DMS153 treated with DMSO at 0.1 percent for 48 hours (cell line): ENCODE measurements at regions not wholly inside any gene's neighbourhood (a gene's known extent, or its start where the extent isn't known, plus 50 kb on each side); places are given as distances from the start of the nearest gene placed in this dataset.

Experiments used
- DNase-seq: peaks from one replicate; lab custom pipeline; 2025; ENCODE audit not compliant: unreplicated experiment; lab: John Stamatoyannopoulos, UW

- DNase-seq: peak; percentile 63
Observed at GRCh38 chr9:121598965-121599871, 52.2 kb upstream of the DAB2IP start.

DNA sequence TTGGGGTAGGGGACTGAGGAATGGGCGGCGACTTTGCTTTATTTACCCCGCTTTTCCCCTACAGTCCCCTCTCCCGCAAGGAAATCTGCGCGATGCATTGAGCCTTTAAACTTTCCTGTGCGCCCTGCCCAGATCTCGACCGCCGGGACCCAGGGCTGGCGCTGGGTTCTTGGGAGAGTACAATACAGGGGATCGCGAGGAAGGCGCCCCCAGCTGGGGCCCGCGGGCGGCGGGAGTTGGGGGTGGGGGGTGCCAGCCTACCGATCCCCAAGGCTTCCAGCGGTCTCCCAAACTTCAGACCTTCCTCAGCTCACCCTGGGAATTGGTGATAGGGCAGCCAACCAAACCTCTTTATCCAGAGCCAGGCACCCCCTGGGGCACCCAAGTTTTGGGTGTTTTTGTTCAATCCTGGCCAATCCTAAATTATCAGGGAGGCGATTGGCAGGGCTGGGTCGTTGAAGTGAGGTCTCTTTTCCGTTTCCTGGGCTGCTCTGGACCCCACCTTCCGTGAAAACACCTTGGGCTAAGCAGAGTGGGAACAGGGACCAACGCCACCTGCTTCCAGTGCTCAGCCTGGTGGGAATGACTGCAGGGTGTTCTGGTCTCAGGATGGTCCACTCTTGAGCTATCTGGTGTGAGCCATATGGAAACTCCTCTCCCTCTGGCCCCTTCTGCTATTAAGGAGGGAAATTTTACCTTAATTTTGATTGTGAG lies 51.4 kb upstream of the DAB2IP start:
- DNase-seq: no peak

DNA sequence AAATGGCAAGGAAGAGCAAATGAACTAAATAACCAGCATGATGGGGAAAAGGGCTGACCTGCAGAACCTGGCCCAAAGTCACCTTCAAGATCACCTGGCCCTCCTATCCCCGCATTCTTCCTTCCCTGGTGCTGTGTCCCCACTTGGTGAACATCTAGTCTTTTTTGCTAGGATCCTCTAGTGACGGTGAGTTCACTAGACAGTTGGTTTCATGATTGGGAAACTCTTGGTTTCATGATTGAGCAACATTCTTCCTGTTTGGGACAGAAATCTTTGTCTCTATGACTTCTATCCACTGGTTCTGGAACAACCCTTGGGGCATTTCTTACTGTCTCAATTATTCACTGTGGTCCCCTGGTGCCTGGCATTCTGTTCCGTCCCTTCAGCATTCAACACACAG lies 50.2 kb upstream of the DAB2IP start:
- no peak for DNase-seq
